CD4-positive, alpha-beta T cell (primary cell): ENCODE measurements at regions not wholly inside any gene's neighbourhood (a gene's known extent, or its start where the extent isn't known, plus 50 kb on each side); places are given as distances from the start of the nearest gene placed in this dataset.
"Not testable (repeated sequence)": the region's sequence is repeated elsewhere in the genome, so short reads cannot be mapped to it uniquely, and the experiment has no call there.

Experiments
- ATAC-seq: fragments of 200-7000 bp; cut with Tn5 transposase; one replicate; pipeline ENCODE4 v1.10.0; 2022; ENCODE audit warnings: mild to moderate bottlenecking; ENCODE audit not compliant: poor library complexity
- CTCF ChIA-PET: fragments of 350-600 bp; sonication (Branson Sonifier 250); formaldehyde crosslinking; loops from one replicate; lab custom pipeline; 2021; ENCODE audit warnings: antibody characterized with exemption, inconsistent platforms; lab: Charles Lee
- POLR2A ChIA-PET: fragments of 350-600 bp; sonication (Branson Sonifier 250); formaldehyde crosslinking; loops from one replicate; lab custom pipeline; 2021; ENCODE audit warnings: antibody characterized with exemption, inconsistent platforms; lab: Charles Lee
- DNase-seq, 14 experiments: peaks; one replicate each; pipeline ENCODE4 v3.0.0-alpha.2; 2013 to 2020; ENCODE audit warnings: mixed read lengths in 2 of 14
- H3K27ac ChIP-seq, 2 donors: one replicate each; pipeline versions ENCODE4 v1.5.1 to v1.7.0; 2013; ENCODE audit warnings: low read length in 2 of 2, low read depth in 1 of 2, mild to moderate bottlenecking in 1 of 2
- H3K27me3 ChIP-seq, 2 experiments: 1 replicate in 1 of 2; 2 replicates in 1 of 2; pipeline versions ENCODE4 v1.6.1 to v1.7.0; 2013; ENCODE audit warnings: low read length in 2 of 2, control low read depth in 1 of 2, mild to moderate bottlenecking in 1 of 2, moderate library complexity in 1 of 2; ENCODE audit not compliant: insufficient read depth in 2 of 2, control insufficient read depth in 1 of 2
- H3K36me3 ChIP-seq: one replicate; pipeline ENCODE4 v1.6.1; 2013; ENCODE audit warnings: low read length, control low read depth; ENCODE audit not compliant: insufficient read depth
- H3K4me1 ChIP-seq: one replicate; pipeline ENCODE4 v1.6.1; 2013; ENCODE audit warnings: low read length, control low read depth; ENCODE audit not compliant: insufficient read depth
- H3K4me3 ChIP-seq: one replicate; pipeline ENCODE4 v1.5.1; 2013; ENCODE audit warnings: mild to moderate bottlenecking, low read length, moderate library complexity
- H3K9me3 ChIP-seq, 2 experiments: 1 replicate in 1 of 2; 2 replicates in 1 of 2; pipeline versions ENCODE4 v1.6.1 to v1.7.0; 2013; ENCODE audit warnings: low read length in 2 of 2, mild to moderate bottlenecking in 2 of 2, control low read depth in 1 of 2, moderate library complexity in 1 of 2; ENCODE audit not compliant: control insufficient read depth in 1 of 2, insufficient read depth in 1 of 2
- H3K27ac Mint-ChIP-seq: one replicate; pipeline ENCODE4 v1.8.0; 2020; ENCODE audit warnings: mixed read lengths
- H3K27me3 Mint-ChIP-seq: one replicate; pipeline ENCODE4 v1.8.0; 2021; ENCODE audit warnings: mixed read lengths
- H3K36me3 Mint-ChIP-seq: one replicate; pipeline ENCODE4 v1.8.0; 2021; ENCODE audit warnings: low read depth, mixed read lengths
- H3K4me1 Mint-ChIP-seq: one replicate; pipeline ENCODE4 v1.8.0; 2021; ENCODE audit warnings: low read depth, mixed read lengths
- H3K4me3 Mint-ChIP-seq: one replicate; pipeline ENCODE4 v1.8.0; 2020; ENCODE audit warnings: mild to moderate bottlenecking, mixed read lengths
- H3K9me3 Mint-ChIP-seq: one replicate; pipeline ENCODE4 v1.8.0; 2020; ENCODE audit warnings: mixed read lengths
- CTCF ChIP-seq: fragments of 200-600 bp; IDR thresholded peaks from one replicate; pipeline ENCODE4 v1.8.0; 2022; ENCODE audit warnings: antibody characterized with exemption, mild to moderate bottlenecking
- intact Hi-C, 2 experiments: fragments of 100-400 bp; cut with DNase I in 1 of 2; cut with micrococcal nuclease in 1 of 2; formaldehyde crosslinking; loops; one replicate each; pipeline versions ENCODE4 v1.15.1 to v1.9.0; 2023 to 2025; cut with DNase I, micrococcal nuclease

GRCh38 chr13:18822655-18823639, 358.7 kb downstream of the TUBA3C start:
- H3K36me3 ChIP-seq, H3K36me3 Mint-ChIP-seq, POLR2A ChIA-PET, H3K27ac Mint-ChIP-seq, H3K27me3 Mint-ChIP-seq, H3K27me3 ChIP-seq, H3K4me1 Mint-ChIP-seq, H3K9me3 ChIP-seq, DNase-seq, H3K4me3 Mint-ChIP-seq, H3K4me1 ChIP-seq, H3K4me3 ChIP-seq, H3K27ac ChIP-seq, CTCF ChIA-PET, ATAC-seq, intact Hi-C loops, H3K9me3 Mint-ChIP-seq: not testable (repeated sequence)

- DNase-seq, H3K27ac ChIP-seq, H3K4me3 Mint-ChIP-seq, H3K9me3 ChIP-seq, H3K4me3 ChIP-seq, ATAC-seq, intact Hi-C loops, POLR2A ChIA-PET, H3K36me3 Mint-ChIP-seq, H3K27me3 Mint-ChIP-seq, H3K4me1 Mint-ChIP-seq, H3K4me1 ChIP-seq, CTCF ChIA-PET, H3K27ac Mint-ChIP-seq, H3K27me3 ChIP-seq, H3K36me3 ChIP-seq, H3K9me3 Mint-ChIP-seq: not testable (repeated sequence)
These were observed 407.6 kb downstream of the TUBA3C start for GRCh38 chr13:18773988-18774387.

DNA sequence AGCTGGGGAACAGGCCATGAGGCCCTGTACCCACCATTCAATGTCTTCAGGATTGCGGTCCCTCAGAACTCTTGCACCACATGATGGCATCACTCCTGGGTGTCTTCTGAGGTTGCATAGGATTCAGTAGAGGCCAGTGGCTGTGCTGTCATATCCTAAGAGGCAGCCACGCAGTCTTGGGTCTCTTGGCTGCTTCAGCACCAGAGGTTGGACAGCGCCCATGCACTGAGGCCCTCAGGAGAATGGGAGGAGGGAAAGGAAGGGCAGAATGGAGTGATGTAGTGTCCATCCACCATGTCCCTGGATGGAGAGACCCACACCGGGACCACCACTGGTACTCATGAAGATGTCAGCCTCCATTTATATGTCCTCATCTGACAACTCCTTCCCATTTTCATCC, 439.9 kb downstream of the TUBA3C start:
- H3K4me1 Mint-ChIP-seq, intact Hi-C loops, H3K4me1 ChIP-seq, DNase-seq, H3K27me3 ChIP-seq, H3K36me3 Mint-ChIP-seq, H3K9me3 Mint-ChIP-seq, H3K27ac Mint-ChIP-seq, ATAC-seq, H3K27ac ChIP-seq, CTCF ChIA-PET, H3K4me3 Mint-ChIP-seq, POLR2A ChIA-PET, H3K27me3 Mint-ChIP-seq, H3K36me3 ChIP-seq, H3K4me3 ChIP-seq: not testable (repeated sequence)
- H3K9me3 ChIP-seq = peaks cover 0 to 13% of the 10 kb centered on the region in 2 experiments

GRCh38 chr13:18739310-18739709, 442.3 kb downstream of the TUBA3C start:
- Mint-ChIP-seq H3K4me3 (no peak overlapping the region), H3K36me3 (no peaks in the 10 kb centered on the region), H3K27ac (no peak overlapping the region), H3K27me3 (no peaks in the 10 kb centered on the region), H3K4me1 (no peaks in the 10 kb centered on the region), H3K9me3 (peaks cover 3% of the 10 kb centered on the region)
- intact Hi-C loops = no loop called here
- ChIA-PET POLR2A (no interaction called here), CTCF (no interaction called here)
- H3K4me3 ChIP-seq = no peak overlapping the region
- no peak overlapping the region for H3K27ac ChIP-seq
- DNase-seq (no peak), ATAC-seq (no peak)
- no peak for TF ChIP-seq CTCF
- H3K36me3 ChIP-seq = no peaks in the 10 kb centered on the region
- no peaks in the 10 kb centered on the region for H3K4me1 ChIP-seq
- H3K27me3 ChIP-seq = no peaks in the 10 kb centered on the region
- peaks cover 0 to 5% of the 10 kb centered on the region in 2 experiments for H3K9me3 ChIP-seq

DNA sequence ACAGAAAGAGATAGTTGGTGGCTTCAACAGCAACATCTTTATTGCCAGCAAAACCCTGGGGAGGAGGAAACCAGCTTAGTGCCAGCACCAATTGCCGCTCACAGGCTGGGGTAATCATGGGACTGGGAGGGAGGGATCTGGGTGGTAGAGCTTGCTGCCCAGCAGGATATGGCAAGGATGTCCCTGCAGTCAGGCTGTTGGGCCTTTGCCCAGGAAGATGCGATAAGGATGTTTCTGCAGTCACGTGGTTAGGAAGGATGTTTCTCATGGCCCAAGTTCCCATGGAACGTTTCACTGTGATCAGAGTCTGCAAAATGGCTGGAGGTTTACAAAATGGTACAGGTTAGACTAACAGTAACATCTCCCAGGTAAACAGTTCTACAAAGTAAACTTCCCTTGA, 443.5 kb downstream of the TUBA3C start:
- H3K4me3 Mint-ChIP-seq, H3K27me3 ChIP-seq, H3K27ac Mint-ChIP-seq, DNase-seq, POLR2A ChIA-PET, H3K27ac ChIP-seq, H3K36me3 ChIP-seq, H3K9me3 ChIP-seq, H3K4me3 ChIP-seq, H3K9me3 Mint-ChIP-seq, H3K4me1 Mint-ChIP-seq, CTCF ChIA-PET, intact Hi-C loops, H3K27me3 Mint-ChIP-seq, ATAC-seq, H3K36me3 Mint-ChIP-seq, H3K4me1 ChIP-seq: not testable (repeated sequence)

DNA sequence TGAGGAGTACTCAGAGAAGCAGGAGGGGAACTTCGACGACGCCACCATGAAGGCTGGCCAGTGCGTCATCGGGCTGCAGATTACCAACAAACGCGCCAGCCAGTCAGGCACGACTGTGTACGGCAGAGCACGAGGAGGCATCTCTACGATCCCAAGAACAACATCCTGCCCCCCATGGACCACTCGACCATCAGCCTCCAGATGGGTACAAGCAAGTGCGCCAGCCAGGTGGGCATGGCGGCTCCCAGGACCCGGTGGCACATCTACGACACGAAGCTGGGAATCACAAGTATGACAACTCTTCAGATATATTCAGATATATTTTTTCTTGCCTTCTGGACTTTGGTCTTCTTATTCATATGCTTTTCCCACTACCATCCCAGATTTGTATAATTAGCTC, 454.5 kb downstream of the TUBA3C start:
- H3K4me3 ChIP-seq, ATAC-seq, H3K27me3 ChIP-seq, H3K9me3 Mint-ChIP-seq, H3K36me3 Mint-ChIP-seq, POLR2A ChIA-PET, H3K9me3 ChIP-seq, H3K4me3 Mint-ChIP-seq, H3K4me1 ChIP-seq, intact Hi-C loops, H3K36me3 ChIP-seq, H3K4me1 Mint-ChIP-seq, DNase-seq, H3K27me3 Mint-ChIP-seq, CTCF ChIA-PET, H3K27ac ChIP-seq, H3K27ac Mint-ChIP-seq: not testable (repeated sequence)
